Left renal pelvis (tissue), 4 donors: ENCODE measurements at regions not wholly inside any gene's neighbourhood (a gene's known extent, or its start where the extent isn't known, plus 50 kb on each side); places are given as distances from the start of the nearest gene placed in this dataset.
"Not testable (repeated sequence)": the region's sequence is repeated elsewhere in the genome, so short reads cannot be mapped to it uniquely, and the experiment has no call there.

Experiments used
- DNase-seq, 4 donors: peaks; one replicate each; pipeline ENCODE4 v3.0.0-alpha.2; 2013; ENCODE audit warnings: low read depth in 4 of 4, low spot score in 3 of 4

DNA sequence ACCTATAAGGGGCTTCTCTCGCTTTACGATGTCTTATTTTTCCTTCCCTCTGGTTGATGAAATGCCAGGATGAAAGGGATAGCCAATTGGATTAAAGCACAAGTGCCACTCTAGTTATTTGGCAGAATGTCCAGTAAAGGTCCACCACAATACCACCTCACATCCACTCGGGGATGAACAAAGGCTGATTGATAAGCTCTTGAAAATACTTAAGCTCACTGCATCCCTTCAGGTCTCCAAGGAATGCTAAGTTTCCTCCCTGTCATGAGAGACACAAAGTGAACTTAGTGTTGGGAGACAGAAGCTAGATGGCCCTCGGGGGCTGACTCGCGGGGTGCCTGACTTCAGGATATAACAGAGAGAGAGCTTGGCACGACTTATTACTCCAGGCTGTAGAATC is 185.9 kb upstream of the ZNF644 start:
- not testable (repeated sequence) for DNase-seq

DNA sequence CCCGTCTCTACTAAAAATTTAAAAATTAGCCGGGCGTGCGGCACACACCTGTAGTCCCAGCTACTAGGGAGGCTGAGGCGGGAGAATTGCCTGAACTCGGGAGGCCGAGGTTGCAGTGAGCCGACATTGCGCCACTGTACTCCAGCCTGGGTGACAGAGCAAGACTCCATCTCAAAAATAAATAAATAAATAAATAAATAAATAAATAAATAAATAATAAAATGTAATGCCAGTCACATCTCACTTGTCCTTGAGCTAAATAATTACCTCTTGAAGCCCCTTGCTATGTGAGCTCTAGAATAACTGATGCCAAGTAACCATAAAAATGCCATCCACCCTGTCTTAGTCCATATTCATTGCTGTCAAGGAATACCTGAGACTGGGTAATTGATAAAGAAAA is 182.3 kb upstream of the ZNF644 start:
- not testable (repeated sequence) for DNase-seq

DNA sequence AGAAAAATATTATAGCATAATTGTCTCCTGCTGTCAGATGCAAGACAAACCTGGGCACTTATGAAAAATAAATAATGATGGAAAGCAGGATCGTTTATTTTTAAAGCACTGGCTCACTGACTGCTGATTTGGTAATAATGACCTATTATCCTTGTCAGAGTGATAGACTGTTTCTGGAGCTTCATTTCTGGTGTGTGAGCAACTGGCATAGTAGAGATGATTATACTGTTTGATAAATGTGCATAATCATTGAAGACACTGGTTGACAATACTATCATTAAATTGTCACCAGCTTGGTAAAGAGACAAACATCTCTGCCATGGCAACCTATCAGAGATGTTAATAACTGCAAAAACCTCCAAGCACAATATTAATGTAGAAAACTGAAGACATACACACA is 179.9 kb upstream of the ZNF644 start:
- DNase-seq, result no peak

DNA sequence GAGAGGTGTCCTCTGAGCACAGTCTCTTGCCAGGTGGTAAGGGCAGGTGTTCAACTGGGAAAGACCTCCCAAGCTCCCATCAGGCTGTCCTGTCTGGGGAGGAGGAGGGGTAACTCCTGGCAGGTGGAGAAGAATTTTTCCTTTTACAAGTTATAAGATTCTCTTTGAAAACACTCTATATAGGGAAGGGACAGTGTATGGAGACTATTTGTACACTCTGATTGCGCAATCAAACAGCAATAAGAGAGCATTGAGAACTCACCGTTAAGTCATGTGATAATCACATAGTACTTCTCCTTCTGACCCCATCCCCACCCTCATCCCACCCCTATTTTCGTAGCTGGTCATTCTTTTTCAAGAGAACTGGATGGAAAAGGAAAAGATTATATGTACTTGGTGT is 179.3 kb upstream of the ZNF644 start:
- DNase-seq, result no peak

DNA sequence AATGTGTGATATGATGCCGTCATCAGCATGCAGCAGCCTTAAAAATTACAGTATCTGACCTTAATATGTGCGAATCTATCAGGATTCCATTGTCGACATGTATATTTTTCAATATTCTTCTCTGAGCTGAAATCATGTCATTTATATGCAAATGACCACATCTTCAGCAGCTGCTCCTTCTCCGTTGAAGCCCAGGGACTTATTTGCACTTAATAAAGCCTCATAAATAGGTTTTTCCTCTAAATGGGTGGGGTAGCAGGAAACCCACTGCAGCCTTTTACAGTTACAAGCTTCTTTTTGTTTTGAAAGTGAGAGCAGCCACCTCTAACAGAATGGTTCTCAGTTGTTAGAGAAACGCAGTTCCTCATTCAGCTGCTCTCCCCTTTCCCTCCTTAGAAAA is 178.8 kb upstream of the ZNF644 start:
- no peak for DNase-seq

DNA sequence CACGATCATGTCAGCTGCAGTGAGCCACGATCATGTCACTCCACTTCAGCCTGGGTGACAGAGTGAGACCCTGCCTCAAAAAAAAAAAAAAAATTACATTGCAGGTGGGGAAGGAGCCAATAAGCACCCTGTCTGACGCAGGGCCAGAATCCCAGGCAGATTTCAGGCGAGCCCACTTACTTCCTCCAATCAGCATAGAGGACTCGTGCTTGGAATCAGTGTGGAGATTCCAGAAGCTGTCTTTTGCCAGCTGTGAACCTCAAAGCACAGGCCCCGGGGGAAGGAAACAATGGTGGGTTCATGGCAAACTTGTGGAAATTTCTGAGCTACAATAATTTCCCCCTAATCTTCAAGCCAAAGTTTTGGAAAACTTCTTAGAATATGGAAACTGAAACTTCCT is 178.2 kb upstream of the ZNF644 start:
- no peak for DNase-seq

DNA sequence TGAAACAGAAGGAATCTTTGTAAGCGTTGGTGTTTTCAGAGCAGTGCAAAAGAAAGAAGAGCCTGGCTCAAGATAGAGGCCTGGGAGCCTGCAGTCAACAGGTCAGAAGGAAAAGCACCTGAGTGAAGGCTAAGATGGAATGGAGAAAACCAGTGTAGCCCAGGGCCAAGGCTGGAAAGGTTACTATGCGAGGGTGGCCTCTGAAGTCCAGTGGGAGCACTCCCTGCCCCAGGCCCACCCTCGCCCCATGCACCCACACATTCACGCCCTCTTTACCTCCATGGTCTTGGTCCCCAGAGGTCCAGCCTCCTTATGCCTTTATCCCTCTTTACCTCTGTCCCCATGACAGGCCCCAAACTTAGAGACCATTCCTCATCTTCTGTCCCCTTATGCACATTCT is 169.2 kb upstream of the ZNF644 start:
- no peak for DNase-seq

DNA sequence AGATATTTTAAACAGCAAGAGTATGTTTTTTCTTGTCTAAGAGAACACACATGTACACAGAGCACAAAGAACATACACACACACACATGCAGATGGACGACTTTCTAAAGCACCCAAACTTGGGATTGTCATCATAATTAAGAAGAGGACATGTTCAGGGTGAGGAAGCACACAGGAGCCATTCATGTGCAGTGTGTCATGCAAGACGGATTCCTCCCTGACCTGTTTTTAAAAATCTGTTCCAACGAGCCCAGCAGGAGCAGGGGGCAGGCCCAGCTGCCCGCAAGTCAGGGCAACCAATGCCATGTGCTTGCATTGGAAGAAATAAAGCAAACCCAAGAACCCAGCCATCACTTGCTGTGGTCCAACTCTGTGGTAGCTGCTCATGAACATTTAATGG is 167.3 kb upstream of the ZNF644 start:
- DNase-seq, result no peak

DNA sequence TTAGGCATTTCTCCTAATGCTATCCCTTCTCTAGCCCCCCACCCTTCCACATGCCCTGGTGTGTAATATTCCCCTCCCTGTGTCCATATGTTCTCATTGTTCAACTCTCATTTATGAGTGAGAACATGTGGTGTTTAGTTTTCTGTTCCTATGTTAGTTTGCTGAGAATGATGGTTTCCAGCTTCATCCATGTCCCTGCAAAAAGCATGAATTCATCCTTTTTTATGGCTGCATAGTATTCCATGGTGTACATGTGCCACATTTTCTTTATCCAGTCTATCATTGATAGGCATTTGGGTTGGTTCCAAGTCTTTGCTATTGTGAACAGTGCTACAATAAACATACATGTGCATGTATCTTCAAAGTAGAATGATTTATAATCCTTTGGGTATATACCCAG is 161.0 kb upstream of the ZNF644 start:
- not testable (repeated sequence) for DNase-seq

DNA sequence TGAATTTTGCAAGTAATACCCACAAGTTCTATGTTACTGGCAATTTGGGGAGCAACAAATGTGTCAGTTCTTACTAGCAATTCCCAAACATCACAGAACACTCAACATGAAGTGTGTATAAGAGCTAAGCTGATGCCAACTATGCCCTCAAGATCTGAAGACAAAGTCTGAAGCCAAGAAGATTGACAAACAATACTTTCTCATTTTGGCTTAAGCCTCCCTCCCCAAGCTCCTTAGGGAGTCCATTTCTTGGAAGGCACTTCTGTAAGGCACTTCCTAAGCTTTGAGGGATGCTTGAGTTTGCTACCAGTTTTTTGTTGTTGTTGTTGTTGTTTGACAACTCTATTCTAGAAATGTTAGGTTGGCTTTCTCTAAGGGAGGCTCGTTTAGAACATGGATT is 154.4 kb upstream of the ZNF644 start:
- DNase-seq, result no peak

DNA sequence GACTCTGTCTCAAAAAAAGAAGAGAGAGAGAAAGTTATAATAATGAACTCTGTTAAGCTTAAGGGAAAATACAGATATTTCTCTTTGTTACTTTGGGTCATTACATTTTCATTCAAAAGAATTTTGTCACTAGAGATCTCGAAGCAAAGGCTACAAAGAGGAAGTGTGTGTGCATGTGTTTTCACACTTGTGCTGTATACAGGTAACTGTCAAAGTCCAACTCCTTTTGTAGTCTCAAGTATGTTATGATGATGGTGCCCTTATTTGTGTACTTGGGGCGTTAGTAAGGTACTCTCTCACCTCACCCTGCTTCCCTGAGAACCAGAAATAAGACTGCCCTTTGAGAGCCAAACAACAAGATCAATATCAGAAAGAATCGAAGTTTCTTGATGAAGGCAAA is 152.9 kb upstream of the ZNF644 start:
- DNase-seq, result no peak

DNA sequence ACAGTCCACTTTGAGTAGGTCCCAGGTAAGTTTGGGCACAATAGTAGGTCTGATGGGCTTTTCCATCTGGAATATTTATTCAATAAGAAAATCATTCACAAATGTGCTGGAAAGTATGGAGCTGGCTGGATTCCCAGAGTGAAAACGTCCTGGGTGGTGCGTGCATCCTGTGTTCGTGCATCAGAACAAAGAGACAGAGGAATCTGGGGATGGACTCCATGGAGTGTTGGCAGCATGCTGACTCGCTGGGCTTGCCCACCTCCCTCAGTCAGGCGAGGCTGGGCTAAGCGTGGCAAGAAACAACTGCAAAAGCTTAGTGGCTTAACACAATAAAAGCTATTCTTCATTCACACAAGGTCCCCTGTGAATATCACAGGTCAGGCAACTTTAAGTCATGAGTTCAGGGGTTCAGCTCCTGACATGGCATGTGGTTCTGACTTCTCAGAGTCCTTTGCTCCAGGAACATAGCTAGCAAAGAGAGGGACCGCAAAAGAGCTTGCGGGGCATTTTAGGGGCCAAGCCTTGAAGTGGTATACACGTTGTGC is 151.6 kb upstream of the ZNF644 start:
- DNase-seq, result no peak

DNA sequence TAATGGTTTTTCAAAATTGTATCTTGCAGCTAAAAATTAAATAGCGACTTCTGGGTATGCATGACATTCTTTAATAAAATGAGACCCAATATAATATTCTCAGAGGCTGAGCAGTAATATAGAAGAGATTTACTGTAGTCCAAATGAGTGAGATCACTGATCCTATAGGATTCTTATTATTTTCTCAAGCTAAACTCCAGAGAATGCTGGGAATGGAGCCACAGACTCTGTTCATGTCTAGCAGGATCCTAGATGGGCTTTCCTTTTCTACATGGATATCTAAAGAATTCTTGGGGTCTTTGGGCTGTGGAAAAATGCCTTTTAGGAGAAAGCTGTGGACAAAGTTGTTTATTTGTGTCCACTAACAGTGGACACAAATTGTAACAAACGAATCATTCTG is 150.7 kb upstream of the ZNF644 start:
- no peak for DNase-seq

DNA sequence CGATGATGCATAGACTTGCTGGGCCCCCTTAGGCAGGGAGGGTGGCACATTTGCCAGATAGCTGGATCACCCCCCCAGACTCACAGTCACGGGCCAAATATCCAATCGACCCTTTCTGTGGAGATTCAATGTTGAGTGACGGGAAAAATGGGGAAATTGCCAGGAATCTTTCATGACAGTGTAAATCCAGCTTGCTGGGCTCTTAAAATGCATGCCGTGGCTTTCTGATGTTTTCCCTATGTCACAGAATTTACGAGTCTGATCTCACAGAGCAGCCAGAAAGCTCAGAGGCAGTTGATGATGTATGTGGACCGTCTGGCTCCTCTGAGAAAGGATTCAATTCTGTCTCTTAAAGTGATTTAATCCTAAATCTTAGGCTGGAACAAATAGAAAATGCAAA is 150.1 kb upstream of the ZNF644 start:
- peak; percentile 47 to 75 (median 61) for DNase-seq

DNA sequence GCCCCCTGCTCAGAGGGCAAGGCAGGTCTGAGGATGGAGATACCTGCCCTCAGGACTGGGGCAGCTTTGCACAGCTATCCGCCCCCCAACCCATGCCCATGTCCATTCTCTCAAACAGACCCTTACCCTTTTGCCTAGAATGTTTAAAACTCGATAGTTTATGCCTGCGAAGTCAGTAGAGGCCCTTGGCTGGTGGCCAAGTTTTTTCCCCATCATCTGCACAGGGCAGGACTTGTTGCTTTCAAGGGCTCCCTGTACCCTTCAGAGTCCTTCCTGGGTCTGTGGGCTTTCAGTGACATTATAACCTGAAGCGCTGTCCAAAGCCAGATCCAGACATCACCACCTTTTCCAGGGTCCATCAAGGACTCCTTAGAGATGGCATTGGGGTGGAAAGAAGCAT is 148.7 kb upstream of the ZNF644 start:
- DNase-seq, result no peak

DNA sequence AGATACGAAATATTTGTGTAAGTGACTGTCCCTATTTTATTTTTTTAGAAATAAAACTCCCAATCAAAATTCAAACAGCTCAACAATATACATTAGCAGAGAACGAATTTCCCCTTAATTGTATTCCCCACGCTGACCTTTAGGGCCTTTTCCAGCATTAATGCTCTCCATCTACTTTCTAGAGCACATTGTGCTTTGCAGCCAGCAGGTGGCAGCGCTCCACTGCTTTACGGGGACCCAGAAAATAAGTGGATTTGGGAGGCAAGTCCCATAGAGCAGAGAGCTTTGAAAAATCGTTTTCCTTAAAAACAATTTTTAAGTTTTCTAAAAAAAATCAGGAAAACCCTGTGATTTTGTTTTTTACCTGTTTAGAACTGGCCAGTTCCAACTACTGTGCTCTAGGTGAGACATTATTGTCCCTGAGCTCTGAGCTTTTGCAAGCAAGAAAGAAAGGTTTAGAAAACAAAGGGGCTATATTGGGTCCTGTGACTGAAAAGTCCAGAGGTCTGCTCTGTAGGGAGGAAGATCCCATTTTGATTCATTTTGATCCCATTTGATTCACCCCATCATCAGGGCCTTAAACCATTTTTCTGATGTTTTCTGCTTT is 144.4 kb upstream of the ZNF644 start:
- peak in 2 of 4 donors; percentile 26 to 45 for DNase-seq

DNA sequence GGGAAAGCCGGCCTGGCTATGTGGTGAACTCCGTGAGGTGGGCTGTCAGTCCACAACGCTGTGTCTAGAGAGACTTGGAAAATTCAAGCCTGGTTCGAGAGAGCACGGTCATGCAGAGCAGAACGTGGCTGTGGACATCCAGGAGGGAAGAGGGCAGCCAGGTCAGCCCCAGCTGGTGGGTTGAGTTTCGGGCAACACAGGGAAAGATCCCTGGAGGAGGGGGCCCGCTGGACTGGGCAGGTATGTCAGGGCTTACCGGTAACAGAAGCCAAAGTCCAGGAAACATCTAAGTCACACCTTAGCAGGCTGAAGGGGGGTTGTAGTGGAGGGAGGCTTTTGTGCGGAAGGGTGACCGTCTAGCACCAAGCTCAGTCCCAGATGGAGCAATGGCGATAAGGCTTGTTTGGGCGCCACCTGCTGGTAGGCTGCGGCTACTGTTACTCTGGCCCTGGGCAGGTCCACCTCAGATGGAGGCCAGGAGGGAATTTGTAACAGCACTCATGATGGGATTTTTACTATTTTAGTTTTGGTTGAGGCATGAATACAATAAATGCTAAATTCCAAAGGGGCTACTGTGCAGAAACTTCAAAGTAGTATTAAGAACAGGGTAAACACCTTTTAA is 143.3 kb upstream of the ZNF644 start:
- DNase-seq, result peak in 3 of 4 donors; percentile 37 to 50 (median 48)

DNA sequence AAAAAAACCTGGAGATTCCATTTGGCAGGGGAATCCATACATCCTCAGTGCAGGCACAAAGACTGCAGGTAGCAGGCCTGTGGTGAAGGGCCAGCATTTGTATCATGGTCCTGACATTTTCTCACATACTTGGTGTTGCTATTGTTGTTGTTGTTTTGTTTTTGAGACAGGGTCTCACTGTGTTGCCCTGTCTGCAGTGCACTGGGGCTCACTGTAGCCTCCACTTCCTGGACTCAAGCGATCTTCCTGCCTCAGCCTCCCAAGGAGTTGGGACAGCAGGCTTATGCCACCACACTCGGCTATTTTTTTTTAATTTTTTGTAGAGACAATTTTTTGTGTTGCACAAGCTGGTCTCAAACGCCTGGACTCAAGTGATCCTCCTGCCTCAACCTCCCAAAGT is 140.8 kb upstream of the ZNF644 start:
- DNase-seq, result no peak

DNA sequence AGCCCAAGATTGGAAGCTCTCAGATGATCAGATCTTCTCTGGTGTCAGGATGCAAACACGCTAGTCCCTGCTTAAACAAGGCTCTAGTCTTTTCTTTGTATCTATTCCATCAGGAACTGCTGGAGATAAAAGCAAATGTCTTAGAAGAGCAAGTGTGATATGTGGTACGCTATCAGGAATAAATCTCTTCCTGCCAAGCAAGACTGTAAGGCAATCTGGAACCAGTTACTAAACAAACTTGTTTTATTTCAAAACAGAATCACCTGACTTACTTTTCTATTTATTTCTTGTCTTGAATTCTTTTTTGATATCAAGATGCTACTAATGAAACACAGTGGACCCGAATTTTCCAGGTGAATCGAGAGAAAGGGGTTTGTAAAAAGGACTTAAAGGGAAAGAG is 139.9 kb upstream of the ZNF644 start:
- no peak for DNase-seq

DNA sequence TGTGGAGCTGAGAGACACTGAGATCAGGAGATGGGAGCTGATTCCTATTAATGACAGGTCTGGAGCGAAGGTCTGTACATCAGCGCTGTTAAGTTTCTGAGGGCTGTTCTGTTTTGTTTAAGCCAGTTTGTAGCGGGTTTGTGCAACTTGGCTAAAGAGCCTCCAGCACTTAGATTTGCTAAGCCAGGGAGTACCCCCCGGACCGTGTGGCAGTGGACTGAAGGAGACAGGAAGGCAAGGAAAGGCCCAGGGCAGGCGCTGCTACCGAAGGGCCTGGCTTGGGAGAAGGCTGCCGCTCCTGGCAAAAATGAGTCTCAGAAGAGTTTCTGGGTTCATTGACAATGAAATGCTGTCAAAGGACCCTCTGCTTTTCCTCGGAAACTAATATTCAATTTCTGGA is 139.3 kb upstream of the ZNF644 start:
- no peak for DNase-seq

DNA sequence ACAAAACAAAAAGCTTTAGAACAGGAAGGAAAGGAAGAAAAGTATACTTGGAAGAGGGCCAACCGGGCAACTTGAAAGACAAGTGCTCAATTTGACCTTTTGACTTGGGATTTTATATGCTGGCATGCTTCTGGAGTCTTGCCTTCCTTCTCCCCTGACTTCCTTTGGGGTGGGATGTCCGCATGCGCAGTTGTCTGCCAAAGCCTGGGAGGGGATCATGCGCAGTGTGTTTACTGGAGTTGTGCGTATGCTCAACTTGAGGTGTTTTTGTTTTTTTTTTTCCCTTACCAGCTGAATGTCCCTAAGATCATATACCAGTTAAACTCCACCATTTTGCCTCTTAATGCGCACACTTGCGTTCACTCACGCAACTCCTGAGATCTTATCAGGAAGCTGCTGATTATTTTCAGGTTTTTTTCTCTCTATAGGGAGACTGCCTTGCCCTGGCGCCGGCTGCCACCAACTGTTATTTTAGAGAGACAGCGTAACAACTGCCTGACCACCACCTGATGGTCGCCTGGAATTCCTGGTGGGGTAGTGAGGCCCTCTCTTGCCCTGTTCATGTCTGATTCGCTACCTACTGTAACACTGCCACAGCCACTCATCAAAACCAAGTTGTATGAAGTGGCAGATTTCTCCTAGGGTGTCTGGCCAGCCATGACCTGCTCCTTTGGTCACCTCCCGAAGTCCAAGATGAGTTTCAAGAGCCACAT is 138.7 kb upstream of the ZNF644 start:
- DNase-seq, result no peak

DNA sequence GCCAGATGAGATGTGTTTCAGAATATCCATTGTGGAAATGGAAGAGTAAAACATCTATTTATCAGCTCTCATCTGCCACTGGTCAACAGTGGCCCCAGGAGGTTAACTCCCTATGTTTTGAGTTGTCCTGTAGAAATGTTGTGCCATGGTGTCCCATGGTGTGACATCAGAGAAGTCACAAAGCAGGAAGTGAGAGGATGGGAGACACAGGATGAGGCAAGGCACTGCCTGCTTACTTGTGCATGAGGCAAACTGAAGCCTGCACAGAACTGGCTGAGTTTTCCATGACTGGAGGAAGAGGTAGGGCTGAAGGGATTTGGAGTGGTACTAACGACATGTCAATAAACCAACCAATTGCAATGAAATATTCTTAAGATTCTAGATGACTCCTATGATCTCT is 131.5 kb upstream of the ZNF644 start:
- DNase-seq, result no peak
